H9 (cell line): ENCODE measurements at regions not wholly inside any gene's neighbourhood (a gene's known extent, or its start where the extent isn't known, plus 50 kb on each side); places are given as distances from the start of the nearest gene placed in this dataset.

Experiments
- DNase-seq: peaks from one replicate; pipeline ENCODE4 v3.0.0-alpha.2; 2017
- H2AFZ ChIP-seq: one replicate; pipeline ENCODE4 v1.6.1; 2013; ENCODE audit warnings: mild to moderate bottlenecking, low read length, control low read depth, moderate library complexity
- H2AK5ac ChIP-seq: 2 replicates; pipeline ENCODE4 v1.6.1; 2013; ENCODE audit warnings: low read length, control low read depth, mixed read lengths; ENCODE audit not compliant: insufficient read length
- H2BK120ac ChIP-seq: one replicate; pipeline ENCODE4 v1.6.1; 2013; ENCODE audit warnings: low read depth, mild to moderate bottlenecking, low read length, control low read depth, inconsistent platforms; ENCODE audit not compliant: poor library complexity, severe bottlenecking
- H2BK12ac ChIP-seq: 2 replicates; pipeline ENCODE4 v1.6.1; 2013; ENCODE audit warnings: low read length, control low read depth, mixed read lengths, low read depth; ENCODE audit not compliant: insufficient read length
- H2BK15ac ChIP-seq: 2 replicates; pipeline ENCODE4 v1.6.1; 2013; ENCODE audit warnings: low read depth, low read length, control low read depth
- H2BK20ac ChIP-seq: one replicate; pipeline ENCODE4 v1.6.1; 2013; ENCODE audit warnings: low read depth, mild to moderate bottlenecking, low read length, control low read depth, inconsistent platforms; ENCODE audit not compliant: poor library complexity, severe bottlenecking
- H2BK5ac ChIP-seq: 2 replicates; pipeline ENCODE4 v1.6.1; 2013; ENCODE audit warnings: low read length, control low read depth, mixed read lengths; ENCODE audit not compliant: insufficient read length
- H3K14ac ChIP-seq: 2 replicates; pipeline ENCODE4 v1.6.1; 2013; ENCODE audit warnings: low read length, control low read depth; ENCODE audit not compliant: insufficient read depth
- H3K18ac ChIP-seq: 2 replicates; pipeline ENCODE4 v1.6.1; 2013; ENCODE audit warnings: low read depth, mild to moderate bottlenecking, mixed read lengths, low read length, control low read depth; ENCODE audit not compliant: insufficient read length
- H3K23ac ChIP-seq: 2 replicates; pipeline ENCODE4 v1.6.1; 2013; ENCODE audit warnings: low read length, control low read depth, mixed read lengths, low read depth; ENCODE audit not compliant: insufficient read length
- H3K23me2 ChIP-seq: 2 replicates; pipeline ENCODE4 v1.6.1; 2013; ENCODE audit warnings: low read depth, mild to moderate bottlenecking, mixed read lengths, low read length, control low read depth; ENCODE audit not compliant: insufficient read length, poor library complexity, severe bottlenecking
- H3K27ac ChIP-seq: 2 replicates; pipeline ENCODE4 v1.5.1; 2013; ENCODE audit warnings: low read length, control low read depth, mixed read lengths, low read depth; ENCODE audit not compliant: insufficient read length
- H3K27me3 ChIP-seq: 2 replicates; pipeline ENCODE4 v1.6.1; 2013; ENCODE audit warnings: low read length, control low read depth, inconsistent platforms; ENCODE audit not compliant: insufficient read depth
- H3K4ac ChIP-seq: 2 replicates; pipeline ENCODE4 v1.6.1; 2013; ENCODE audit warnings: low read depth, mild to moderate bottlenecking, control low read depth, inconsistent platforms, low read length, moderate library complexity
- H3K4me1 ChIP-seq: 2 replicates; pipeline ENCODE4 v1.6.1; 2013; ENCODE audit warnings: low read length, control low read depth, inconsistent platforms; ENCODE audit not compliant: insufficient read depth
- H3K4me2 ChIP-seq: 2 replicates; pipeline ENCODE4 v1.6.1; 2013; ENCODE audit warnings: low read length, control low read depth, mixed read lengths; ENCODE audit not compliant: insufficient read length, insufficient read depth
- H3K56ac ChIP-seq: 2 replicates; pipeline ENCODE4 v1.6.1; 2013; ENCODE audit warnings: low read depth, mild to moderate bottlenecking, mixed read lengths, low read length, control low read depth; ENCODE audit not compliant: insufficient read length
- H3K79me1 ChIP-seq: 2 replicates; pipeline ENCODE4 v1.6.1; 2013; ENCODE audit warnings: low read depth, mild to moderate bottlenecking, moderate library complexity, low read length, control low read depth, inconsistent platforms; ENCODE audit not compliant: insufficient read depth, poor library complexity, severe bottlenecking
- H3K79me2 ChIP-seq: 2 replicates; pipeline ENCODE4 v1.6.1; 2013; ENCODE audit warnings: low read length, control low read depth, inconsistent platforms; ENCODE audit not compliant: insufficient read depth
- H3K9ac ChIP-seq: 2 replicates; pipeline ENCODE4 v1.6.1; 2013; ENCODE audit warnings: low read length, control low read depth, mixed read lengths; ENCODE audit not compliant: insufficient read length; ENCODE audit errors: extremely low read depth
- H3K9me3 ChIP-seq: one replicate; pipeline ENCODE4 v1.6.1; 2013; ENCODE audit warnings: low read depth, low read length, inconsistent platforms; ENCODE audit not compliant: control insufficient read depth
- H3T11ph ChIP-seq: one replicate; pipeline ENCODE4 v1.6.1; 2013; ENCODE audit warnings: mild to moderate bottlenecking, low read length, control low read depth, inconsistent platforms
- H4K20me1 ChIP-seq: one replicate; pipeline ENCODE4 v1.6.1; 2013; ENCODE audit not compliant: control insufficient read depth, insufficient read length, insufficient read depth
- H4K5ac ChIP-seq: 2 replicates; pipeline ENCODE4 v1.6.1; 2013; ENCODE audit warnings: low read depth, mild to moderate bottlenecking, mixed read lengths, low read length, control low read depth; ENCODE audit not compliant: insufficient read length
- H4K8ac ChIP-seq: replicated peaks from 2 replicates; pipeline ENCODE4 v1.6.1; 2013; ENCODE audit warnings: low read length, control low read depth, mixed read lengths, low read depth; ENCODE audit not compliant: insufficient read length
- H4K91ac ChIP-seq: 2 replicates; pipeline ENCODE4 v1.6.1; 2013; ENCODE audit warnings: low read depth, mild to moderate bottlenecking, moderate library complexity, mixed read lengths, low read length, control low read depth; ENCODE audit not compliant: insufficient read length
- H3K27ac Mint-ChIP-seq, 3 experiments: 2 replicates in 2 of 3; 3 replicates in 1 of 3; pipeline ENCODE4 v1.8.0; 2020 to 2021; ENCODE audit warnings: mixed read lengths in 3 of 3, mild to moderate bottlenecking in 1 of 3, moderate library complexity in 1 of 3
- H3K27me3 Mint-ChIP-seq: 2 replicates; pipeline ENCODE4 v1.8.0; 2021; ENCODE audit warnings: low read depth, mild to moderate bottlenecking, moderate library complexity, mixed read lengths
- H3K36me3 Mint-ChIP-seq, 3 experiments: 2 replicates in 2 of 3; 3 replicates in 1 of 3; pipeline ENCODE4 v1.8.0; 2020 to 2021; ENCODE audit warnings: low read depth in 3 of 3, mixed read lengths in 3 of 3; ENCODE audit not compliant: insufficient read depth in 1 of 3
- H3K4me1 Mint-ChIP-seq, 2 experiments: 2 replicates each; pipeline ENCODE4 v1.8.0; 2020; ENCODE audit warnings: mixed read lengths in 2 of 2
- H3K4me3 Mint-ChIP-seq, 2 experiments: 2 replicates in 1 of 2; 3 replicates in 1 of 2; pipeline ENCODE4 v1.8.0; 2020 to 2021; ENCODE audit warnings: mild to moderate bottlenecking in 2 of 2, mixed read lengths in 2 of 2, moderate library complexity in 1 of 2
- H3K9me3 Mint-ChIP-seq, 2 experiments: 2 replicates in 1 of 2; 3 replicates in 1 of 2; pipeline ENCODE4 v1.8.0; 2020; ENCODE audit warnings: mild to moderate bottlenecking in 2 of 2, mixed read lengths in 2 of 2, moderate library complexity in 1 of 2
- CTCF ChIP-seq: fragments of 200-600 bp; sonication (generic); conservative IDR thresholded peaks from 3 replicates; pipeline ENCODE4 v1.8.0; 2021; ENCODE audit warnings: antibody characterized with exemption, mild to moderate bottlenecking
- WGBS: extraction: QIAGEN DNeasy Blood & Tissue Kit; methylation state at CpG from one replicate; pipeline ENCODE4 v1.1.7; 2013; ENCODE audit warnings: missing lambda C conversion rate, low lambda C conversion rate, mixed read lengths; ENCODE audit not compliant: insufficient read length; ENCODE audit errors: extremely low coverage; 5-methylcytosine and 5-hydroxymethylcytosine counted together

DNA sequence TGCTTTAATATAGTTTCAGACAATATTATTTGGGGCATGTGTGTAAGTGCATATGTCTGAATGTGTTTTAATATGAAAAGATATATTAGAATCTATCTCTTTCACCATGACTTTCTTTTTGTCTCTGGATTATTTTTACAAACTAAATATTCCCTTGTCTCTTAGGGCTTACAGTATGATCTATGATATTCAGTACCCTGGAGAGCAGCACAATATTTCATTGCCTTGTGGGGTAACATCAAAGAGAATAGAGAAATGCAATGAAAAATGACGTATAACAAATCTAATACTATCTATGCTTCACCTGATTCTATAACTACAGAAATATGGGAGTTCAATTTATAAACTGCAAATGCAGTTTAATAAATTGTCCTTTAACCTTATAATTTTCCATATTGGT is 2084.5 kb downstream of the MRPL39 start:
- Mint-ChIP-seq H3K4me3 (no peak overlapping the region), H3K36me3 (no peaks in the 10 kb centered on the region; a peak in 1 of 7 replicates), H3K4me1 (no peaks in the 10 kb centered on the region), H3K9me3 (peaks cover 8 to 36% of the 10 kb centered on the region in 2 experiments; a peak in 4 of 5 replicates), H3K27me3 (no peaks in the 10 kb centered on the region; the same call in 1 of the 2 replicates), H3K27ac (no peak overlapping the region)
- H3K4me2 ChIP-seq = no peak overlapping the region
- H3K4me1 ChIP-seq = no peaks in the 10 kb centered on the region
- no peaks in the 10 kb centered on the region for H3K79me2 ChIP-seq
- H3K23ac ChIP-seq = no peak overlapping the region
- no peak overlapping the region for H2BK20ac ChIP-seq
- no peak overlapping the region for H4K8ac ChIP-seq
- DNase-seq = no peak
- no peak overlapping the region for H3K4ac ChIP-seq
- H3K23me2 ChIP-seq = no peaks in the 10 kb centered on the region
- no peak overlapping the region for H2BK15ac ChIP-seq
- no peaks in the 10 kb centered on the region for H3K27me3 ChIP-seq
- no CpG with 5 or more reads among the region's 1 CpG for WGBS
- H2BK5ac ChIP-seq = no peak overlapping the region
- no peaks in the 10 kb centered on the region for H4K20me1 ChIP-seq
- H3K9me3 ChIP-seq = no peaks in the 10 kb centered on the region
- no peak for TF ChIP-seq CTCF
- no peak overlapping the region for H2AFZ ChIP-seq
- H3K18ac ChIP-seq = no peak overlapping the region
- H2AK5ac ChIP-seq = no peak overlapping the region
- no peak overlapping the region for H3K56ac ChIP-seq
- H2BK12ac ChIP-seq = no peak overlapping the region
- H3T11ph ChIP-seq = no peak overlapping the region
- no peak overlapping the region for H4K5ac ChIP-seq
- no peaks in the 10 kb centered on the region for H3K79me1 ChIP-seq
- H3K27ac ChIP-seq = no peak overlapping the region
- no peak overlapping the region for H4K91ac ChIP-seq
- H3K14ac ChIP-seq = no peak overlapping the region
- H3K9ac ChIP-seq = no peak overlapping the region
- H2BK120ac ChIP-seq = no peak overlapping the region
